Karpas-422 (cell line): ENCODE measurements at regions not wholly inside any gene's neighbourhood (a gene's known extent, or its start where the extent isn't known, plus 50 kb on each side); places are given as distances from the start of the nearest gene placed in this dataset.

ENCODE experiments used
- DNase-seq: peaks from one replicate; pipeline ENCODE4 v3.0.0-alpha.2; 2015
- H2AFZ ChIP-seq: fragments of 200-600 bp; sonication (generic); 2 replicates; pipeline ENCODE4 v1.6.1; 2014; ENCODE audit warnings: antibody characterized with exemption, low read length, mixed read lengths
- H3K27ac ChIP-seq: fragments of 200-600 bp; sonication (generic); 2 replicates; pipeline ENCODE4 v1.5.1; 2014; ENCODE audit warnings: mild to moderate bottlenecking, low read length, moderate library complexity
- H3K27me3 ChIP-seq: fragments of 200-600 bp; sonication (generic); 2 replicates; pipeline ENCODE4 v1.6.1; 2014; ENCODE audit warnings: low read length, mixed read lengths
- H3K36me3 ChIP-seq: fragments of 200-600 bp; sonication (generic); 2 replicates; pipeline ENCODE4 v1.6.1; 2014; ENCODE audit warnings: low read length, mixed read lengths; ENCODE audit not compliant: insufficient read depth
- H3K4me1 ChIP-seq: fragments of 200-600 bp; sonication (generic); 2 replicates; pipeline ENCODE4 v1.6.1; 2014; ENCODE audit warnings: mild to moderate bottlenecking, low read length, mixed read lengths
- H3K4me2 ChIP-seq: fragments of 200-600 bp; sonication (generic); 2 replicates; pipeline ENCODE4 v1.6.1; 2014; ENCODE audit warnings: low read length, low read depth, mild to moderate bottlenecking; ENCODE audit not compliant: poor library complexity, severe bottlenecking
- H3K4me3 ChIP-seq: fragments of 200-600 bp; sonication (generic); 2 replicates; pipeline ENCODE4 v1.5.1; 2014; ENCODE audit warnings: mild to moderate bottlenecking, antibody characterized with exemption, low read length, mixed read lengths
- H3K79me2 ChIP-seq: fragments of 200-600 bp; sonication (generic); 2 replicates; pipeline ENCODE4 v1.6.1; 2014; ENCODE audit warnings: mild to moderate bottlenecking, low read length, mixed read lengths
- H3K9ac ChIP-seq: fragments of 200-600 bp; sonication (generic); 2 replicates; pipeline ENCODE4 v1.6.0; 2014; ENCODE audit warnings: low read length
- H3K9me2 ChIP-seq: fragments of 200-600 bp; sonication (generic), shearing (Covaris generic); replicated peaks from 2 replicates; pipeline ENCODE4 v1.6.0; 2014; ENCODE audit warnings: mild to moderate bottlenecking, low read length, moderate library complexity; ENCODE audit not compliant: insufficient read depth
- H3K9me3 ChIP-seq: fragments of 300-700, 200-600 bp; sonication (generic); 2 replicates; pipeline ENCODE4 v1.6.1; 2014; ENCODE audit warnings: low read length, mixed read lengths
- H4K20me1 ChIP-seq: fragments of 200-600 bp; sonication (generic); 2 replicates; pipeline ENCODE4 v1.6.1; 2014; ENCODE audit warnings: mild to moderate bottlenecking, antibody characterized with exemption, low read length, low read depth; ENCODE audit not compliant: insufficient read depth

GRCh38 chr5:82330530-82331270 lies 52.5 kb upstream of the RPS23 start:
- H3K4me1 ChIP-seq = no peaks in the 10 kb centered on the region
- no peak overlapping the region for H3K4me3 ChIP-seq
- H3K9me3 ChIP-seq = no peaks in the 10 kb centered on the region
- no peaks in the 10 kb centered on the region for H3K79me2 ChIP-seq
- H3K9ac ChIP-seq = no peak overlapping the region
- H2AFZ ChIP-seq = no peak overlapping the region
- no peaks in the 10 kb centered on the region for H3K27me3 ChIP-seq
- DNase-seq = no peak
- H3K27ac ChIP-seq = no peak overlapping the region
- no peaks in the 10 kb centered on the region for H4K20me1 ChIP-seq
- no peaks in the 10 kb centered on the region for H3K36me3 ChIP-seq
- H3K4me2 ChIP-seq = no peak overlapping the region
- no peaks in the 10 kb centered on the region for H3K9me2 ChIP-seq

- no peaks in the 10 kb centered on the region for H3K4me1 ChIP-seq
- H3K36me3 ChIP-seq = no peaks in the 10 kb centered on the region
- DNase-seq = no peak
- H3K9ac ChIP-seq = no peak overlapping the region
- no peak overlapping the region for H3K4me3 ChIP-seq
- H3K79me2 ChIP-seq = no peaks in the 10 kb centered on the region
- H4K20me1 ChIP-seq = no peaks in the 10 kb centered on the region
- no peaks in the 10 kb centered on the region for H3K9me2 ChIP-seq
- no peaks in the 10 kb centered on the region for H3K27me3 ChIP-seq
- H3K27ac ChIP-seq = no peak overlapping the region
- no peak overlapping the region for H2AFZ ChIP-seq
- no peaks in the 10 kb centered on the region for H3K9me3 ChIP-seq
- no peak overlapping the region for H3K4me2 ChIP-seq
Measured at GRCh38 chr5:82329393-82329792, 51.2 kb upstream of the RPS23 start.
